HUES64 (cell line): ENCODE measurements at regions not wholly inside any gene's neighbourhood (a gene's known extent, or its start where the extent isn't known, plus 50 kb on each side); places are given as distances from the start of the nearest gene placed in this dataset.

Experiments
- H3K27ac ChIP-seq: 2 replicates; pipeline ENCODE4 v1.7.0; 2013; ENCODE audit warnings: low read depth, low read length, inconsistent platforms
- H3K27me3 ChIP-seq: 2 replicates; pipeline ENCODE4 v1.6.1; 2013; ENCODE audit warnings: mild to moderate bottlenecking, low read length; ENCODE audit not compliant: insufficient read depth
- H3K36me3 ChIP-seq: 2 replicates; pipeline ENCODE4 v1.6.1; 2013; ENCODE audit warnings: mild to moderate bottlenecking, low read length; ENCODE audit not compliant: insufficient read depth
- H3K4me1 ChIP-seq: 2 replicates; pipeline ENCODE4 v1.6.1; 2013; ENCODE audit warnings: mild to moderate bottlenecking, low read length, moderate library complexity; ENCODE audit not compliant: insufficient read depth
- H3K4me3 ChIP-seq: 2 replicates; pipeline ENCODE4 v1.5.1; 2013; ENCODE audit warnings: mild to moderate bottlenecking, low read length, moderate library complexity
- H3K9ac ChIP-seq: 2 replicates; pipeline ENCODE4 v1.6.1; 2013; ENCODE audit warnings: mild to moderate bottlenecking, low read depth, low read length
- H3K9me3 ChIP-seq: 2 replicates; pipeline ENCODE4 v1.6.1; 2013; ENCODE audit warnings: low read depth, low read length; ENCODE audit not compliant: insufficient read depth
- WGBS: fragments of 150-250, 120-280 bp; methylation state at CpG from one replicate; pipeline ENCODE4 v1.1.7; 2013; ENCODE audit warnings: missing lambda C conversion rate; 5-methylcytosine and 5-hydroxymethylcytosine counted together

DNA sequence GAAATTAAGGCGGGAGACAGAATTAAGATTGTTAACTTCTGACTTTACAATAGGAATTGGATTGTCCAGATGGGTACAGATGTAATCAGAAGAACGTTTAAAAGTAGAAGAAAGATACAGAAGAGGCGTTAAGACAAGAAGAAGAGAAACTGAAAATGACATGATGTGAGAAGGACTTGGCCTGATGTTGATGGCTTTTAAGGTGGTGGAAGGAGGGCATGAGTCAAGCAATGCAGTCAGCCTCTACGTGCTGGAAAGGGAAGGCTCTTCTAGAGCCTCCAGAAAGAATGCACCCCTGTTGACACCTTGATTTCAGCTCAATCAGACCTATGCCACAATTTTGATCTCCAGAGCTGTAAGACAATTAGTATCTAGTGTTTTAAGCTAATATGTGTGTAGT, 466.9 kb upstream of the LRRC4C start:
- H3K27ac ChIP-seq = no peak overlapping the region
- no peaks in the 10 kb centered on the region for H3K27me3 ChIP-seq
- H3K9me3 ChIP-seq = no peaks in the 10 kb centered on the region
- no peak overlapping the region for H3K4me3 ChIP-seq
- WGBS = 88% methylated on average over 4 of the region's 4 CpGs
- H3K4me1 ChIP-seq = peaks cover 13% of the 10 kb centered on the region
- no peak overlapping the region for H3K9ac ChIP-seq
- H3K36me3 ChIP-seq = no peaks in the 10 kb centered on the region

DNA sequence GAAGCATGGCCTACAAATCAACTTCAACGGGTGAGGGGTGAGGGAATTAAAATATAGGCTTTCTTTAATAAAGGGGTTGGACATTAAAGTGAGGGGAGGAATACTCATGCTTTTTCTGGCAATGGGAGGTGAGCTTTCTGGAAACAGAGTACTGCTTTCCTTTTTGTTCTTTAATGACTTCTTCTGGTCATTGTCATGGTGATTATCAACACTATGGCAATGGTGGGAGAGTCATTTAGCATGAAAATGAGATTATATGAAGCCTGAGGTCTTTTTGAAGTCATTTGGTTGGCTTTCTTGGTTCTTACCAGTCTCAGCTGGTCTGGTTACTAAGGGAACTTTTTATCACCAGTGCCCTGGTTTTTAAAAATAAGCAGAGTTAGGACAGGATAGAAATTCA, 475.8 kb upstream of the LRRC4C start:
- peak overlapping the region; percentile 40; the same call in 1 of the 2 replicates for H3K27ac ChIP-seq
- WGBS = 66% methylated on average over 1 of the region's 1 CpG

DNA sequence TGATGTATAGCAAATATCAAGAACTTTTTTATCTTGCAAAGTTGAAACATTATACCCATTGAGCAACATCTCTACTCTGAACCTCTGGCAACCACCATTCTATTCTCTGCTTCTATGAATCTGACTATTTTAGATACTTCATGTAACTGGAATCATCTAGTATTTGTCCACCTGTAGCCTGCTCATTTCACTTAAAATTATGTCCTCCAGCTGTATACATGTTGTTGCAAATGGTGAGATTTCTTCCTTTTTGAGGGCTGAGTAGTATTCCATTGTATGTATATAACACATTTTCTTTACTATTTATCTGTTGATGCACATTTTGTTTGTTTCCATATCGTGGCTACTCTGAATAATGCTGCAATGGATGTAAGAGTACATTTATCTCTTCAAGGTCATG, 476.3 kb upstream of the LRRC4C start:
- Histone ChIP-seq H3K36me3 (no peaks in the 10 kb centered on the region), H3K9ac (no peak overlapping the region), H3K4me1 (peaks cover 6% of the 10 kb centered on the region; the same call in 1 of the 2 replicates), H3K27ac (no peak overlapping the region), H3K27me3 (no peaks in the 10 kb centered on the region), H3K4me3 (no peak overlapping the region), H3K9me3 (peaks cover 3% of the 10 kb centered on the region; the same call in 1 of the 2 replicates)
- 94% methylated on average over 1 of the region's 1 CpG for WGBS

More for the DNA sequence above, 475.8 kb upstream of the LRRC4C start:
- Histone ChIP-seq H3K9me3 (peaks cover under 1% of the 10 kb centered on the region; the same call in 1 of the 2 replicates), H3K4me3 (no peak overlapping the region), H3K27me3 (no peaks in the 10 kb centered on the region), H3K4me1 (peaks cover 6% of the 10 kb centered on the region; the same call in 1 of the 2 replicates), H3K9ac (no peak overlapping the region), H3K36me3 (no peaks in the 10 kb centered on the region)

DNA sequence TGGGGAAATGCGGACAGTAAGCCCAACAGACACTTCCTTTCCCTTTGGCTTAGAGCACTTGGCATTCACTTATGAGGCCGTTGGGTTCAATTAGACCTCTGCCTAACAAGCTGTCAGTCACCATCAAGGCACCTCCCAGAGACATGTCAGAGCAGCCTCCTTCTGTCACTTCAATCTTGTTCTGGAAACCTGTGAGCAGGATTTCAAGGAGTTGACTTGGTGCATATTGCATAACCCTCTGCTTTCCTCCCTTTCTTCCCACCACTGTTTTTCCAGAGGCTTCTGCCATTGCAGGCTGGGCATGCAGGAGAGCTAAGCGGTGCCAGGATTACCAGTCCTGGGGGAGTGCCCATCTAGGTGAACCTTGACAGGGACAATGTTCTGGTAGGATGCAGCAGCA, 484.2 kb upstream of the LRRC4C start:
- no peak overlapping the region for H3K27ac ChIP-seq
- WGBS = 92% methylated on average over 3 of the region's 3 CpGs
- H3K4me3 ChIP-seq = no peak overlapping the region
- H3K36me3 ChIP-seq = no peaks in the 10 kb centered on the region
- H3K27me3 ChIP-seq = no peaks in the 10 kb centered on the region
- H3K9ac ChIP-seq = no peak overlapping the region
- H3K9me3 ChIP-seq = peaks cover 3% of the 10 kb centered on the region; the same call in 1 of the 2 replicates
- no peaks in the 10 kb centered on the region for H3K4me1 ChIP-seq

DNA sequence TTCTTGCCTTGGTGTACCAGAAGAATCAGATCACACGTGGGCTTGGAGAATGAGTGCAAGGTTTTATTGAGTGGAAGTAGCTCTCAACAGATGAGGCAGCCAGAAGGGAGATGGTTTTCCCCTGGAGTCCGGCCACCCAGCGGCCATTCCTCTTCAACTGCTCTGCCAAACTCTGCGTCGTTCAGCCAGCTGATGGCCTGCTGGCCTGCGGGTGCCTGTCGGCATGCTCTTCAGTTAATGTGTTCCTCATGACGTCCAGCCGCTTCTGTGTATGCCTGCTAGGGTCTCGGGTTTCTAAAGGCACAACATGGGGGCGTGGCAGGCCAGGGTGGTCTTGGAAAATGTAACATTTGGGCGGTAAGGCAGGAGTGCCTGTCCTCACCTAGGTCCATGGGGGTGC, 487.9 kb upstream of the LRRC4C start:
- Histone ChIP-seq H3K9ac (no peak overlapping the region), H3K4me1 (no peaks in the 10 kb centered on the region), H3K36me3 (no peaks in the 10 kb centered on the region), H3K27ac (no peak overlapping the region), H3K9me3 (no peaks in the 10 kb centered on the region), H3K4me3 (no peak overlapping the region), H3K27me3 (no peaks in the 10 kb centered on the region)
- 91% methylated on average over 12 of the region's 12 CpGs for WGBS

DNA sequence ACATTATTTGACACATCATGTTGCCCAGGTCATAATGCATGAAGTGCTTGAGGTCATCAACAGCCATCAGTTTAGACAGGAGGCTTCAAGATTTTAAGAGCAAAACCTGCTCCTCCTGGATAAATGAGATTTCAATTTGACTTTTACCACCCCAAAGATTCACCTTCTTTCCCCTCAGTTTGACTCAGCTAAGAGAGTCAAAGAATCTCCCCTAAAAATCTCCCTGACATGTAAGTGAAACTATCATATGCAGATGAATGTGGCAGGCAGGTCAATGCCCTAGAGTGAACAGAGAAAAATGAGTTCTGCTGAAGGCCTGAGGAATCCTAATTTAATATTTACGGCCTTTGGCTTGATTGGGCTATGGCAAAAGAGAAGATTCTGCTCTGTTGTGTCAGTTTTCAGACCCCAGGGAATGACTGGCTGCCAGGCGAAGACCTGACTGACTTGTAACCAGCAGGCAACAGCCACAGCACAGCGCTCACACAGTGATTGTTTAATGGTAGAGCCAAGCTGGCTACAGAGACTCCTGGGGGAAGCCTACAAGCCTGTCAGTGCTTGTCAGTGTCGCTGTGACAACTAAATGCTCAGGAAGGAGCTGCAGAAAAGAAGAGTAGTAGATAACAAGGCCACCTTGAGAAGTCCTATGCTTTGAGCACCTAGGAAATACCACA, 491.2 kb upstream of the LRRC4C start:
- H3K4me3 ChIP-seq = no peak overlapping the region
- WGBS = 89% methylated on average over 4 of the region's 4 CpGs
- H3K9me3 ChIP-seq = no peaks in the 10 kb centered on the region
- no peaks in the 10 kb centered on the region for H3K27me3 ChIP-seq
- H3K27ac ChIP-seq = no peak overlapping the region
- H3K36me3 ChIP-seq = no peaks in the 10 kb centered on the region
- H3K9ac ChIP-seq = no peak overlapping the region
- no peaks in the 10 kb centered on the region for H3K4me1 ChIP-seq

DNA sequence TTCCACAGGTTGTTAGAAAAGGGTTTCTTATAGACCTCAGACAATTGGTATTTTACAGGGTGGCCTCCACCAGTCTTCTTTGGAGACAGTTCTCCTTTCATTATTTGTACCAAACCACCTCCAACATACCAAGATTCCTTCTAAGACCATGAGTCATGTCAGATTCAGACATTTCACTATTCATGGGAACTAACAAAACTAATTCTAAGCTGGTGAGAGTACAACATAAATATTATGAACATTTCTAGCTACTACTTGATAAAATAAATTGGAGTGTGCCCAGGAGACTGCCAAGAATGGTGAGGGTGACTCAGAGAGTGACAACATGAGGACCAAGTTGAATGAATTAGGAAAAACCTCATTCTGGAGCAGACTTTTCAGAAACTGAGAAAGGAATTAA, 494.6 kb upstream of the LRRC4C start:
- H3K9ac ChIP-seq = no peak overlapping the region
- H3K27me3 ChIP-seq = no peaks in the 10 kb centered on the region
- H3K9me3 ChIP-seq = peaks cover 3% of the 10 kb centered on the region; the same call in 1 of the 2 replicates
- no peaks in the 10 kb centered on the region for H3K36me3 ChIP-seq
- H3K4me1 ChIP-seq = no peaks in the 10 kb centered on the region
- H3K27ac ChIP-seq = no peak overlapping the region
- H3K4me3 ChIP-seq = no peak overlapping the region

DNA sequence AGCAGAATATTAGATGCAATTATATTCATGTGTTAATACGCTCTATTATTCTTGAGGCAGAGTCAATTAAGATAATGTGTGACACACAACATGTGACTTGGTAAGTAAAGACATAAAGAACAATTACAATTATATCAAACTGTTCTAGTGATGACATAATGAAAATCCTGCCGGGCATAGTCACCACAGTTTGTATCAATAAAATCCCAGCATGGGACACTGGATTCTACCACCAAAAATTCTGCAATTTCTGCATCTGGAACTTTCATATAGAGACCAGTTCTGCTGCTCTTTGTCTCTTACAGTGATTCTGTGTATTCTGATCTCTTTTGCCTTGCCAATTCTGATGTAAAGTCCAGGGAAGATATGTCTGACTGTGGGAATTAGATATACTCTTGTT, 495.6 kb upstream of the LRRC4C start:
- Histone ChIP-seq H3K36me3 (no peaks in the 10 kb centered on the region), H3K4me1 (no peaks in the 10 kb centered on the region), H3K4me3 (no peak overlapping the region), H3K9me3 (peaks cover 3% of the 10 kb centered on the region; the same call in 1 of the 2 replicates), H3K27ac (no peak overlapping the region), H3K27me3 (no peaks in the 10 kb centered on the region), H3K9ac (no peak overlapping the region)
- WGBS = 100% methylated on average over 2 of the region's 2 CpGs

DNA sequence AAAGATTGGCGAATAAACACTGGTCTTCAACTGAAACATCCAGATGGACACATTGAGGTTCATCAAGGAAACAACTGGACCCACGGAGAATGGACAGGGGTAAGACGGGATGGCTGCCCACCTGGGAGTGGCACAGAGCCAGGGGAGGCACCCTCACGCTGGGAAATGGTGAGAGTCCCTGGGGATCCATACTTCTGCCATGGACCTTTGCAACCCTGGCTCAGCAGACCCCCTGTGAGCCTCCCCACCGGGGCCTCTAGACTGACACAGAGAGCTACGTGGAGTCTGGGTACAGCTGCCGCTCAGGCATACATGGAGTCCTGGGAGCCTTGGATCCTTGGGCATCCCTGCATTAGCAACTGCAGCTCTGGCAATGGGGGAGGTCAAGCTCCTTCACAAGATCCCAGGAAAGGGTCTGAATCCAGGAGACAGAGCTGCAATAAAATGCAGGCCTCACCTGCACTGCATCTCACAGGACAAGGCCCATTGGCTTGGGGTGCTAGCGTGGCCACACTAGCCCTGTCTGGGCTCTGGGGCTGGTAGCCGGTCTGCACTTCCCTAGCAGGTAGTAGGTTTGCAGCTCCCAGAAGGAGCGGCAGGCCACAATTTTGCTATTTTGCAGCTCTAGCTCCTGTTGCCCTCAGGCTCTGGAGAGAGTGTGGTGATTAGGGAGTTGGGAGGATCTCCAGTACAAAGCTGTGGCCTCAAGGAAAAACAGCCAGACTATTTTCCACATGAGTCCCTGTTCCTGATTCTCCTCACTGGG, 496.4 kb upstream of the LRRC4C start:
- no peak overlapping the region for H3K4me3 ChIP-seq
- H3K27ac ChIP-seq = no peak overlapping the region
- no peaks in the 10 kb centered on the region for H3K27me3 ChIP-seq
- 96% methylated on average over 10 of the region's 10 CpGs for WGBS
- H3K9me3 ChIP-seq = peaks cover 3% of the 10 kb centered on the region; the same call in 1 of the 2 replicates
- H3K4me1 ChIP-seq = no peaks in the 10 kb centered on the region
- no peaks in the 10 kb centered on the region for H3K36me3 ChIP-seq
- H3K9ac ChIP-seq = no peak overlapping the region

DNA sequence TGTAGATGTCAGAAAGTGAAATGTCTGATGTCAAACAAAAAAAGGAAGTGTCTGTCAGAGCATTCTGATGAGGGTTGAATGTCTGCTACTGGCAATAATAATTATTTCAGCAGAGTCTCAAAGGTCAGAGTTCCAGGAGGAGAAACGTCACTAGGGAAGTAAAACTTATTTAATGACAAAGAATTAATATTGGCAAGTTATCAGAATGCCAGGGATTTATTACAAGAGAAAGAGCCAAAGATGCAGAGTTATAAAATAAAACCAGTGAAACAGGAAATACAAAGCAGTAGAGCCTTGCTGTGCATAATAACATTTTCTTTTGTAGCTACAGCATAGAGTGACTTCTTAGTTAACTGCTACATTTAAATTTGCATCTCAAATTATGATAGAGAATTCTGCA, 504.0 kb upstream of the LRRC4C start:
- Histone ChIP-seq H3K4me3 (no peak overlapping the region), H3K4me1 (no peaks in the 10 kb centered on the region), H3K27me3 (no peaks in the 10 kb centered on the region), H3K36me3 (no peaks in the 10 kb centered on the region), H3K9me3 (no peaks in the 10 kb centered on the region), H3K9ac (no peak overlapping the region), H3K27ac (no peak overlapping the region)
- WGBS = 92% methylated on average over 1 of the region's 1 CpG

DNA sequence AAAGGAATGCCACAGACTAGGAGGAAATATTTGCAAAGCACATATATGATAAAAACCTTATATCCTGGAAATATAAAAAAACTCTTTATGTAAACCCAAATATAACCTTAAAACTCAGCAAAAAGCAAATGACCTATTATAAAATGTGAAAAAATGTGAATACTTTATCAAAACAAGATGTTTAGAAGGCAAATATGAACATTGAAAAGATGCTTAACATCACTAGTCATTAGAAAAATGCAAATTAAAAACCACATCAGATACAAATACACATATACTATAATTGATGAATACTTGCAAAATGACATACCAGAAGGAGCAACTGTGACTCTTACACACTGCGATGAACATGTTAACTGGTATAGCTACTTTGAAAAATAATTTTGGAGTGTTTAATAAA, 511.2 kb upstream of the LRRC4C start:
- WGBS = no CpG with 5 or more reads among the region's 1 CpG
- Histone ChIP-seq H3K4me3 (no peak overlapping the region), H3K27ac (no peak overlapping the region), H3K36me3 (no peaks in the 10 kb centered on the region), H3K9me3 (no peaks in the 10 kb centered on the region), H3K27me3 (no peaks in the 10 kb centered on the region), H3K4me1 (no peaks in the 10 kb centered on the region), H3K9ac (no peak overlapping the region)
